Fibroblast of lung (primary cell): ENCODE measurements at regions not wholly inside any gene's neighbourhood (a gene's known extent, or its start where the extent isn't known, plus 50 kb on each side); places are given as distances from the start of the nearest gene placed in this dataset.
A peak's percentile ranks its signal among the peaks of the same experiment; 100 is the strongest.

Experiments used
- CTCF ChIP-seq, 2 donors: IDR thresholded peaks in 1 of 2; conservative IDR thresholded peaks in 1 of 2; 1 replicate in 1 of 2; 2 replicates in 1 of 2; pipeline ENCODE4 v1.5.1; 2011 to 2012; ENCODE audit warnings: low read length in 2 of 2, control low read depth in 1 of 2, inconsistent platforms in 1 of 2, low read depth in 1 of 2, mild to moderate bottlenecking in 1 of 2
- EZH2 ChIP-seq: IDR thresholded peaks from 2 replicates; pipeline ENCODE4 v1.5.1; 2012; ENCODE audit warnings: low read length, control low read depth, mild to moderate bottlenecking; ENCODE audit errors: missing control alignments

- TF ChIP-seq EZH2 (no peak), CTCF (conservative IDR thresholded peaks at IDR 0.05 in 1 of 2, IDR thresholded peaks at IDR 0.05 in 1 of 2; ENCODE audit: low read depth in 1 of 2, low read length in 2 of 2) (peak; percentile 26 to 45)
Measured at GRCh38 chr6:18823782-18824386, 436.7 kb downstream of the RNF144B start.
